KMS-11 (cell line): ENCODE measurements at regions not wholly inside any gene's neighbourhood (a gene's known extent, or its start where the extent isn't known, plus 50 kb on each side); places are given as distances from the start of the nearest gene placed in this dataset.

ENCODE experiments used
- H2AFZ ChIP-seq: fragments of 200-600 bp; sonication (generic); 2 replicates; pipeline ENCODE4 v1.6.1; 2016; ENCODE audit warnings: antibody characterized with exemption, mixed run types, low read depth
- H3K27ac ChIP-seq: fragments of 200-600 bp; sonication (generic); 2 replicates; pipeline ENCODE4 v1.6.1; 2016; ENCODE audit warnings: mild to moderate bottlenecking, mixed run types
- H3K27me3 ChIP-seq: fragments of 200-600 bp; sonication (generic); 2 replicates; pipeline ENCODE4 v1.6.1; 2017; ENCODE audit warnings: mild to moderate bottlenecking, low read depth, mixed run types, moderate library complexity; ENCODE audit not compliant: insufficient read depth
- H3K36me3 ChIP-seq: fragments of 200-600 bp; sonication (generic); 2 replicates; pipeline ENCODE4 v1.6.1; 2017; ENCODE audit warnings: mild to moderate bottlenecking, mixed run types; ENCODE audit not compliant: insufficient read depth
- H3K4me1 ChIP-seq: fragments of 200-600 bp; sonication (generic); 2 replicates; pipeline ENCODE4 v1.6.1; 2016; ENCODE audit warnings: mild to moderate bottlenecking, low read depth, mixed run types; ENCODE audit not compliant: poor library complexity, severe bottlenecking
- H3K4me2 ChIP-seq: fragments of 200-600 bp; sonication (generic); 2 replicates; pipeline ENCODE4 v1.7.0; 2016; ENCODE audit warnings: mild to moderate bottlenecking, mixed run types
- H3K4me3 ChIP-seq: fragments of 200-600 bp; sonication (generic); IDR thresholded peaks from 2 replicates; pipeline ENCODE4 v1.6.1; 2017; ENCODE audit warnings: low read depth, low read length, mixed read lengths; ENCODE audit not compliant: insufficient read depth
- H3K79me2 ChIP-seq: fragments of 200-600 bp; sonication (generic); 2 replicates; pipeline ENCODE4 v1.6.1; 2016; ENCODE audit warnings: low read depth, mixed run types; ENCODE audit not compliant: insufficient read depth
- H3K9ac ChIP-seq: fragments of 200-600 bp; sonication (generic); 2 replicates; pipeline ENCODE4 v1.6.1; 2016; ENCODE audit warnings: mild to moderate bottlenecking, mixed run types
- H4K20me1 ChIP-seq: fragments of 200-600 bp; sonication (generic); 2 replicates; pipeline ENCODE4 v1.6.1; 2016; ENCODE audit warnings: mild to moderate bottlenecking, mixed run types; ENCODE audit not compliant: insufficient read depth
- TF ChIP-seq, protein P1 (sequence below): fragments of 200-600 bp; sonication (generic); conservative IDR thresholded peaks from 2 replicates; pipeline ENCODE4 v1.6.1; 2017; ENCODE audit warnings: low read depth, mild to moderate bottlenecking, antibody characterized with exemption, low read length, moderate library complexity, mixed read lengths

DNA sequence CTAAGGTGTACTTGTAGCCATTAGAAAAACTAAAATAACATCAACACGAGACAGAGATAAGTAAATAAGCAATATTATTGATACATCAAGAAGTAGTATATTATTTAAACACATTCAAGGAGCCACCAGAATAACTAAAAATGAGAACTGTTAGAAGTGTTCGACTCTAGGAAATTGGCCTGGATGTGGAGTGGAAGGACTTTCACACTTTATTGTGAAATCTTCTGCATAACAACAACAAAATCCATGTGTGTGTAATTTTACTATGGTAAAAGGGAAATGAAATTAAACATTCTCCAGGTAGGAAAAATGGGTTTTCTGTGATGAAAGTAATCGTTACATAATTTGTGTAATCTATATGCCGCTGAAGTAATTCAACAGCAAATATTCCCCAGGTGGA, 96.3 kb upstream of the RNF152 start:
- TF ChIP-seq, protein P1, sequence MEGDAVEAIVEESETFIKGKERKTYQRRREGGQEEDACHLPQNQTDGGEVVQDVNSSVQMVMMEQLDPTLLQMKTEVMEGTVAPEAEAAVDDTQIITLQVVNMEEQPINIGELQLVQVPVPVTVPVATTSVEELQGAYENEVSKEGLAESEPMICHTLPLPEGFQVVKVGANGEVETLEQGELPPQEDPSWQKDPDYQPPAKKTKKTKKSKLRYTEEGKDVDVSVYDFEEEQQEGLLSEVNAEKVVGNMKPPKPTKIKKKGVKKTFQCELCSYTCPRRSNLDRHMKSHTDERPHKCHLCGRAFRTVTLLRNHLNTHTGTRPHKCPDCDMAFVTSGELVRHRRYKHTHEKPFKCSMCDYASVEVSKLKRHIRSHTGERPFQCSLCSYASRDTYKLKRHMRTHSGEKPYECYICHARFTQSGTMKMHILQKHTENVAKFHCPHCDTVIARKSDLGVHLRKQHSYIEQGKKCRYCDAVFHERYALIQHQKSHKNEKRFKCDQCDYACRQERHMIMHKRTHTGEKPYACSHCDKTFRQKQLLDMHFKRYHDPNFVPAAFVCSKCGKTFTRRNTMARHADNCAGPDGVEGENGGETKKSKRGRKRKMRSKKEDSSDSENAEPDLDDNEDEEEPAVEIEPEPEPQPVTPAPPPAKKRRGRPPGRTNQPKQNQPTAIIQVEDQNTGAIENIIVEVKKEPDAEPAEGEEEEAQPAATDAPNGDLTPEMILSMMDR = no peak
- H4K20me1 ChIP-seq = no peaks in the 10 kb centered on the region
- H3K4me1 ChIP-seq = peaks cover 14% of the 10 kb centered on the region
- H3K36me3 ChIP-seq = no peaks in the 10 kb centered on the region
- H3K9ac ChIP-seq = no peak overlapping the region
- no peaks in the 10 kb centered on the region for H3K27me3 ChIP-seq
- H3K27ac ChIP-seq = no peak overlapping the region
- H2AFZ ChIP-seq = no peak overlapping the region
- no peak overlapping the region for H3K4me3 ChIP-seq
- H3K79me2 ChIP-seq = no peaks in the 10 kb centered on the region
- no peak overlapping the region for H3K4me2 ChIP-seq

DNA sequence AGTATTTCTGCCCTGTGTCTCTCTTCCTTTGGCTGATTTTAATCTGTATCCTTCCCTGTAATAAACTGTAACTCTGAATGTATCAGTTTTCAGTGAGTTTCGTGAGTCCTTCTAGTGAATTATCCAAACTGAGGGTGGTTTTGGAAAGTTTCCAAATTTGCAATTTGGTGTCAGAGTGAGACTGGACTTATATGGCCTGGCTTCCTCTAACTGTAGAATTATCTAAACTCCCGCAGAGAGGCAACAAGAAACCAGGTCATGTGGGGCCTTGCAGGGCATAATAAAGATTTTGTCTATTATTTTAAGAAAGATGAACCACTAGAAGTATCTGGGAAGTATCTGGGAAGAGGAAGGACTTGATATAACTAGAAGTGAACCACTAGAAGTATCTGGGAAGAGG, 95.3 kb upstream of the RNF152 start:
- H3K79me2 ChIP-seq = no peaks in the 10 kb centered on the region

DNA sequence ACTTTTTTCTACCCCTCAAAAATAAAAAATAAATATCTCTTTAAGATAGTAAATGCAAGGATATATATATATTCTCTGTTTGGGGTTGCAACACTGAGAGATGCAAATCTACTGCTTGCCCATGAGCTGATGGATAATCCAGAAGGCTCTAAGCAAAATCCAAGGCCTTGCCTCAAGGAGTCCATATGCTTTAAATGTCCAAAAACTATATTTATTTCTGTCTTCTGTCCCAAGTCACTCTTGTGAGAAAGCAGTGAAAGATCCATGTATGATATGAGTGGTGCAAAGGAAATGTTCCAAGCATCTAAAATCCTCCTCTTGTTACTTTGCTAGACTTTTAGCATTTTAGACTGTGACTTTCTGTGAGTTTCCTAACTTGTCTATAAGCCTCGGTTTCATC, 92.9 kb upstream of the RNF152 start:
- Histone ChIP-seq H3K36me3 (no peaks in the 10 kb centered on the region), H3K27ac (no peak overlapping the region), H3K79me2 (no peaks in the 10 kb centered on the region), H3K4me2 (no peak overlapping the region), H4K20me1 (no peaks in the 10 kb centered on the region), H3K9ac (no peak overlapping the region), H2AFZ (no peak overlapping the region), H3K4me3 (no peak overlapping the region), H3K27me3 (no peaks in the 10 kb centered on the region), H3K4me1 (peaks cover 2% of the 10 kb centered on the region)
- TF ChIP-seq, protein P1 = no peak

More for the DNA sequence above, 95.3 kb upstream of the RNF152 start:
- peaks cover 10% of the 10 kb centered on the region for H3K4me1 ChIP-seq
- H3K4me2 ChIP-seq = no peak overlapping the region
- no peaks in the 10 kb centered on the region for H3K27me3 ChIP-seq
- H3K36me3 ChIP-seq = no peaks in the 10 kb centered on the region
- H4K20me1 ChIP-seq = no peaks in the 10 kb centered on the region
- H2AFZ ChIP-seq = no peak overlapping the region
- TF ChIP-seq, protein P1 = no peak
- no peak overlapping the region for H3K4me3 ChIP-seq
- no peak overlapping the region for H3K9ac ChIP-seq
- H3K27ac ChIP-seq = no peak overlapping the region

DNA sequence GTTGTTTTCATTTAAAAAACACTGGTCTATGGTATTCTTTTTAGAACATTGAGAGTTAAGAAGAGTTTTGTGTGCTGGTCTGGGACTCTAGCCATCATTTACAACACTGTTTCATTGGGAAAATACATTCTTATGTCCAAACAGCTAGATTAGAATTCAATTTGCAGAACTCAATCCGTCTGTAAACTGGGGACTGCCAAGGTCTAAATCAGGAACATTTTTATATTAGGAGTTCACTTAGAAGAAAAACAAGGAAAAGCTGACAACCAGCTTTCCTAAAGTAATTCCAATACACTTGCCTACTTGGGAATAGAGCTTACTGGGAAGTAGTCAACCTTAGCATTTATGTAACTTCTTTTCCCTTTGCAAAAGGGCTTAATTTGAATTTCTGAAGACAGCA, 91.5 kb upstream of the RNF152 start:
- no peaks in the 10 kb centered on the region for H3K79me2 ChIP-seq
- H4K20me1 ChIP-seq = no peaks in the 10 kb centered on the region
- H2AFZ ChIP-seq = no peak overlapping the region
- peaks cover 10% of the 10 kb centered on the region for H3K4me1 ChIP-seq
- TF ChIP-seq, protein P1 = no peak
- no peak overlapping the region for H3K4me3 ChIP-seq
- H3K9ac ChIP-seq = no peak overlapping the region
- H3K27me3 ChIP-seq = no peaks in the 10 kb centered on the region
- no peak overlapping the region for H3K27ac ChIP-seq
- H3K4me2 ChIP-seq = no peak overlapping the region
- no peaks in the 10 kb centered on the region for H3K36me3 ChIP-seq
